Upper lobe of right lung (tissue), 1 donor: ENCODE measurements at regions not wholly inside any gene's neighbourhood (a gene's known extent, or its start where the extent isn't known, plus 50 kb on each side); places are given as distances from the start of the nearest gene placed in this dataset.

Experiments used
- ATAC-seq: fragments of 200-7000 bp; cut with Tn5 transposase; one replicate; pipeline ENCODE4 v1.9.1; 2020; ENCODE audit warnings: mild to moderate bottlenecking, moderate library complexity
- DNase-seq: peaks from one replicate; pipeline ENCODE4 v3.0.0-alpha.2; 2020
- H3K27ac ChIP-seq: fragments of 200-600 bp; one replicate; pipeline ENCODE4 v1.8.0; 2022
- H3K27me3 ChIP-seq: fragments of 200-600 bp; one replicate; pipeline ENCODE4 v1.8.0; 2022; ENCODE audit warnings: mild to moderate bottlenecking
- H3K36me3 ChIP-seq: fragments of 200-600 bp; one replicate; pipeline ENCODE4 v1.8.0; 2022
- H3K4me1 ChIP-seq: fragments of 200-600 bp; one replicate; pipeline ENCODE4 v1.8.0; 2022
- H3K4me3 ChIP-seq: fragments of 200-600 bp; one replicate; pipeline ENCODE4 v1.8.0; 2022; ENCODE audit warnings: mild to moderate bottlenecking
- H3K9me3 ChIP-seq: fragments of 200-600 bp; one replicate; pipeline ENCODE4 v1.8.0; 2022
- intact Hi-C: fragments of 100-400 bp; cut with DNase I; formaldehyde crosslinking; loops from one replicate; pipeline ENCODE4 v1.11.0; 2022
- TF ChIP-seq, protein P1 (sequence below): fragments of 200-600 bp; IDR thresholded peaks from one replicate; pipeline ENCODE4 v1.8.0; 2022; ENCODE audit warnings: antibody characterized with exemption
- donor health status: DM: no; HTN: yes; CAD: no; lungs with severe emphysema.

DNA sequence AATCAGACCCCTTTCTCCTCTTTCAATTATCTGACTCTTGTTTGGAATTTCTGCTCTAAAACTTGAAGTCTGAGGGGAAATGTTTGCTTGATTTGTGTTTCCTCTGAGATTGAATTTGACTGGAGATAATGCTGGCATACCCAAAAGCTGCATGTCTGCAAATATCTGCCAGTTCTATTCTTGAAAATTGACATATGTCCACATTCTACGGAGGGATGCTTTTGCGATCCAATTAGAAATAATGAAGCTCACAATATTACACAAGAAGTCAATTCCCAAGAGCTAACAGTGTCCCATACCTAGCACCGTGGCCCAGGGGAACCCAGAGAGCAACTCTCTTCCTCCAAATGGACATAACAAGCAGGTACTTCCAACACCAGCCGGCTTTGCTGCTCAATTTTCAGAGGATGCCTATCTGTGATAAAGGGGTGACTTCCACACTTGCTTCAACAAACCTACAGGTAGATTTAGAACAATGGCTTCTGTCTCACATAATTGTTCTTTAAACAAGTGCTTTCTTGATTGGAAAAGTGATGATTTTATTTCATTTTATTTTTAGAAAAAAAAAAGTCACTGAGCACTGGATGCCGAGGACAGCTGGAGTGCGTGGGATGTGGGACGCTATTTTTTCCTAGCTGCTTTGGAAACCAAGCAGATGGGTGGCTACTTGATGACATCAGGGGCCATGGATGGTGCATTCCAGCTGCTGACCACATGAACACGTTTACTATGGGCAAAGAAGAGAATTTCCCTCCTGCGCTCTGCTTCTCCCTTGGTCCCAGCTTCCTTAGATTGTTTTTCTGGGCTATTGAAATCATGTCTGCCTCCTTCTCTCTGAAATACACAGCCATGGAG, 488.9 kb downstream of the RNF144A start:
- peaks cover 5% of the 10 kb centered on the region for H3K27me3 ChIP-seq
- intact Hi-C loops, result no loop called here
- no peak overlapping the region for H3K4me3 ChIP-seq
- no peaks in the 10 kb centered on the region for H3K9me3 ChIP-seq
- TF ChIP-seq, protein P1, sequence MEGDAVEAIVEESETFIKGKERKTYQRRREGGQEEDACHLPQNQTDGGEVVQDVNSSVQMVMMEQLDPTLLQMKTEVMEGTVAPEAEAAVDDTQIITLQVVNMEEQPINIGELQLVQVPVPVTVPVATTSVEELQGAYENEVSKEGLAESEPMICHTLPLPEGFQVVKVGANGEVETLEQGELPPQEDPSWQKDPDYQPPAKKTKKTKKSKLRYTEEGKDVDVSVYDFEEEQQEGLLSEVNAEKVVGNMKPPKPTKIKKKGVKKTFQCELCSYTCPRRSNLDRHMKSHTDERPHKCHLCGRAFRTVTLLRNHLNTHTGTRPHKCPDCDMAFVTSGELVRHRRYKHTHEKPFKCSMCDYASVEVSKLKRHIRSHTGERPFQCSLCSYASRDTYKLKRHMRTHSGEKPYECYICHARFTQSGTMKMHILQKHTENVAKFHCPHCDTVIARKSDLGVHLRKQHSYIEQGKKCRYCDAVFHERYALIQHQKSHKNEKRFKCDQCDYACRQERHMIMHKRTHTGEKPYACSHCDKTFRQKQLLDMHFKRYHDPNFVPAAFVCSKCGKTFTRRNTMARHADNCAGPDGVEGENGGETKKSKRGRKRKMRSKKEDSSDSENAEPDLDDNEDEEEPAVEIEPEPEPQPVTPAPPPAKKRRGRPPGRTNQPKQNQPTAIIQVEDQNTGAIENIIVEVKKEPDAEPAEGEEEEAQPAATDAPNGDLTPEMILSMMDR, result no peak
- no peak for ATAC-seq
- DNase-seq, result no peak
- no peaks in the 10 kb centered on the region for H3K4me1 ChIP-seq
- H3K27ac ChIP-seq, result no peak overlapping the region
- H3K36me3 ChIP-seq, result no peaks in the 10 kb centered on the region

DNA sequence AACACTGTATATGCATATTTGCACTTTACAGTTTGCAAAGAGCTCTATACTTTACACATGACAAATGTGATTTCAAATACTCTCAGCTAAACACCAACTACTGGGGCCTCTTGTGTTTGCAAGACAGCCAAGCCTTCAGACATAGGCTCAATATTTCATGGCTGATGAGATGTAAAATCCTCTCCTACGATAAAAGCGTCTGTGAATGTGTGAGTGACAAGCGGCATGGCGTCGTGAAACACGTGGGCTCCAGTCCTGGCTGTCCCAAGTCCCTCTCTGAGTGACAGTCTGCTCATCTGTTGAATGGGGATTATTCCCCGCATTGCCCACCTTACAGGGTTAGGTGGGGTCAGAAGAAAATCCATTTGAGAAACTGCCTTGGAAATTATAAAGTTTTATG, 489.8 kb downstream of the RNF144A start:
- no peak for DNase-seq
- H3K27ac ChIP-seq, result no peak overlapping the region
- H3K9me3 ChIP-seq, result no peaks in the 10 kb centered on the region
- H3K4me3 ChIP-seq, result no peak overlapping the region
- intact Hi-C loops, result no loop called here
- no peaks in the 10 kb centered on the region for H3K4me1 ChIP-seq
- ATAC-seq, result no peak
- TF ChIP-seq, protein P1, result no peak
- peaks cover 5% of the 10 kb centered on the region for H3K27me3 ChIP-seq
- no peaks in the 10 kb centered on the region for H3K36me3 ChIP-seq

DNA sequence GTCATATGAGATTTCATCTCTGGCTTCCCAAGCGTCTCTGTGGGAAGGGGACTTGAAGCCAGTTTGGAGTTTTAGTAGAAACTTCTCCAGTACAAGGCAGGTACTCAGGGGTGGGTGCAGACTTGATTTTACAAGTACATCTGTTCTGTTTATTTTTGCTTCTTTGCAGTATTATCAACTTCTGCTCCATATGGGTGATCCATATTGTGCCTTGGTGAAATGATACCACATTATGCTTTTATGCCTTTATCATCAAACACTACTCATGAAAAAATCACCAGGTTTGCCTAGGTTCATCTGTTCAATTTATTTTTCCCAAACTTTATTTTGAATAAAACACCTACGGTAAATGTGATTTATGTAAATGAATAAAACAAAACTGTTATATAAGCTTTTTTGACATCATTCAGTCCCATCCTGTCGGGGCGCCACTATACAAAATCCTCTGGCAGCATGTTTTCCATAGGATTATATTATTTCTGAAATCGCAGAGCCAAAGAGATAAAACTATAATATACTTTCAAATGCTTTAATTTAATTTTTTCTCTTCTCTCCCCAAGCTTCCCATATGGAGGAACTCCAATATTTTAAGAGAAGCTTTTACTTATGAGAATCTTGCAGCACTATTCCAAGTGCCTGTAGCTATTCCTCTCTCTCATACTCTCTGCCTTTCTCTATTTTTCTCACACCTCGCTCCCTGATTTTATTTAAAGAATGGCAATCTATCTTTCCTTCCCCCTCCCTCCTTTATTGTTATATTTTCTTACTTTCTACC, 490.9 kb downstream of the RNF144A start:
- Histone ChIP-seq H3K9me3 (no peaks in the 10 kb centered on the region), H3K27ac (no peak overlapping the region), H3K36me3 (no peaks in the 10 kb centered on the region), H3K27me3 (peaks cover 5% of the 10 kb centered on the region), H3K4me3 (no peak overlapping the region), H3K4me1 (no peaks in the 10 kb centered on the region)
- DNase-seq, result no peak
- TF ChIP-seq, protein P1, result no peak
- ATAC-seq, result no peak
- intact Hi-C loops, result no loop called here

DNA sequence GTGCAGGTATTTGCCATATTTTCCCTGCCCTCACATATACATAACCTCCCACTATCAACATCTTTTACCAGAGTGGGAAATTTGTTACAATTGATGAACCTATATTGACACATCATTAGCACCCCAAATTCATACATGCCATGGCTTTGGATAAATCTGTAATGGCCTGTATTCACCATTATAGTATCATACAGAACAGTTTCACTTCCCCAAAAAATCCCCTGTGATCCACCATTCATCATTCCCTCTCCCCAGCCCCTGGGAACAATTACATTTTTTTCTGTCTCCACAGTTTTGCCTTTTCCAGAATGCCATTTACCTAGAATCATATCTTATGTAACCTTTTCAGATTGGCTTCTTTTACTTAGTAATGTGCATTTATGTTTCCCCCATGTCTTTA, 494.5 kb downstream of the RNF144A start:
- TF ChIP-seq, protein P1, result no peak
- Histone ChIP-seq H3K9me3 (no peaks in the 10 kb centered on the region), H3K27ac (no peak overlapping the region), H3K4me1 (no peaks in the 10 kb centered on the region), H3K4me3 (no peak overlapping the region), H3K36me3 (no peaks in the 10 kb centered on the region), H3K27me3 (no peaks in the 10 kb centered on the region)
- intact Hi-C loops, result no loop called here
- no peak for ATAC-seq
- no peak for DNase-seq

DNA sequence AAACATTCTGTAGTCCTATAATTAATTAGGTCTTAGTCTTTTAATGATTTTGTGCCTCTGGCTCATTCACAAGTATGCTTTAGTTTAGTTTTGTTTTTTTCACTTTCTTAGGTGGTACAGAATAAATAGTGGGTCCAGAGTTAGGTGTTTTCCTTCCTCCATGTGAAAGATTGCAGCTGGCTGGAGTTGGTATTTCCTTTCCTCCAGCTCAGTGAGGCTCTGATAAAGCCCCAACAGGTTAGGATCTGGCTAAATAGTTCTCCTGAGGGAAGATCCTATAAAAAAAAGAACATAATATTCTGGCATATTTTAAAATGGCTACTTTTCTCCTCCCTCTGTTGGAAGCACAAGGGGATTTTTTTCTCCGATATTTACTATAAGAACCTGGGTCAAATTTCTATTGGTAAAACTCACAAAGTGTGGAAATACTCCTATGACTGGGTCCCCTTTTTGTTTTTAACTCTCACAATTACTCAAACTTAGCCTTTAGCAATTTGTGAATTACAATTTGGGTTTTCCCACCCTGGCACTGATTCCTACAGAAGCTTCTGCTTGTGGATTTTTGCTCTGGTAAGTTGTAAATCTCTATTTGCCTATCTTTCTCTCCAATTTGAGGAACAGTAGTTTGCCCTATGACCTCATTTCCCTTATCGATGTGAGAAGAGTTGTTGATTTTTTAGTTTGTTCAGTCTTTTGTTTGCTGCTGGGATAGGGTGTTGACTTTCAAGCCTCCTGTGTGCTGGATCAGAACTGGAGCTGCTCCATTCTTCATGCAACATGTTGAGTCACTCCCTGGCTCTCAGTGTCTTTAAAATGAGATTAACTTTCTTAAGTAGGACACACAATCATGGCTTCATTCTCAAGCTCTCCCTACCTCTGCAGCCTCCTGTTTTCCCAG, 500.9 kb downstream of the RNF144A start:
- no peaks in the 10 kb centered on the region for H3K36me3 ChIP-seq
- H3K27ac ChIP-seq, result no peak overlapping the region
- TF ChIP-seq, protein P1, result no peak
- H3K4me1 ChIP-seq, result no peaks in the 10 kb centered on the region
- intact Hi-C loops, result no loop called here
- ATAC-seq (no peak), DNase-seq (no peak)
- H3K9me3 ChIP-seq, result no peaks in the 10 kb centered on the region
- H3K4me3 ChIP-seq, result no peak overlapping the region
- H3K27me3 ChIP-seq, result no peaks in the 10 kb centered on the region
